Right atrium auricular region (tissue), 2 donors: ENCODE measurements at regions not wholly inside any gene's neighbourhood (a gene's known extent, or its start where the extent isn't known, plus 50 kb on each side); places are given as distances from the start of the nearest gene placed in this dataset.
A peak's percentile ranks its signal among the peaks of the same experiment; 100 is the strongest.

Source experiments
- DNase-seq: peaks from one replicate; pipeline ENCODE4 v3.0.0-alpha.2; 2019; ENCODE audit warnings: low spot score
- H3K27ac ChIP-seq, 2 donors: fragments of 200-600 bp; sonication (generic); 1 replicate in 1 of 2; 2 replicates in 1 of 2; pipeline ENCODE4 v1.5.1; 2016 to 2019
- H3K27me3 ChIP-seq, 2 donors: fragments of 200-600 bp; sonication (generic); one replicate each; pipeline versions ENCODE4 v1.5.1 to v1.6.0; 2017 to 2019
- H3K36me3 ChIP-seq: fragments of 200-600 bp; sonication (generic); one replicate; pipeline ENCODE4 v1.5.1; 2016
- H3K4me1 ChIP-seq, 2 donors: fragments of 200-600 bp; sonication (generic); one replicate each; pipeline versions ENCODE4 v1.5.1 to v1.6.0; 2017 to 2019
- H3K4me3 ChIP-seq, 2 donors: fragments of 200-600 bp; sonication (generic); 1 replicate in 1 of 2; 2 replicates in 1 of 2; pipeline ENCODE4 v1.5.1; 2017 to 2019; ENCODE audit warnings: mild to moderate bottlenecking in 1 of 2, moderate library complexity in 1 of 2
- H3K9me3 ChIP-seq, 2 donors: fragments of 200-600 bp; sonication (generic); one replicate each; pipeline ENCODE4 v1.5.1; 2019
- CTCF ChIP-seq, 2 donors: fragments of 200-600 bp; sonication (generic); IDR thresholded peaks; one replicate each; pipeline ENCODE4 v1.5.1; 2019; ENCODE audit warnings: antibody characterized with exemption in 2 of 2

GRCh38 chr4:64477127-64477526 is 67.9 kb upstream of the TECRL start:
- DNase-seq, result no peak
- Histone ChIP-seq H3K27me3 (no peaks in the 10 kb centered on the region), H3K27ac (peak overlapping the region in 1 of 2 donors; percentile 63), H3K4me3 (no peak overlapping the region), H3K9me3 (no peaks in the 10 kb centered on the region), H3K4me1 (no peaks in the 10 kb centered on the region), H3K36me3 (no peaks in the 10 kb centered on the region)
- no peak for TF ChIP-seq CTCF (IDR thresholded peaks at IDR 0.05)

- Histone ChIP-seq H3K9me3 (no peaks in the 10 kb centered on the region), H3K27ac (peak overlapping the region in 1 of 2 donors; percentile 21), H3K4me3 (no peak overlapping the region), H3K36me3 (no peaks in the 10 kb centered on the region), H3K4me1 (no peaks in the 10 kb centered on the region), H3K27me3 (no peaks in the 10 kb centered on the region)
- TF ChIP-seq CTCF (IDR thresholded peaks at IDR 0.05), result no peak
- DNase-seq, result no peak
These were observed 56.0 kb upstream of the TECRL start for GRCh38 chr4:64465263-64465662.

- no peak for DNase-seq
- Histone ChIP-seq H3K27ac (peak overlapping the region in 1 of 2 donors; percentile 29), H3K9me3 (no peaks in the 10 kb centered on the region), H3K36me3 (no peaks in the 10 kb centered on the region), H3K27me3 (no peaks in the 10 kb centered on the region), H3K4me3 (no peak overlapping the region), H3K4me1 (no peaks in the 10 kb centered on the region)
- TF ChIP-seq CTCF (IDR thresholded peaks at IDR 0.05), result no peak
These were observed 55.3 kb upstream of the TECRL start for GRCh38 chr4:64464581-64464980.
